ENCODE measurements at regions not wholly inside any gene's neighbourhood (a gene's known extent, or its start where the extent isn't known, plus 50 kb on each side); places are given as distances from the start of the nearest gene placed in this dataset.

DNA sequence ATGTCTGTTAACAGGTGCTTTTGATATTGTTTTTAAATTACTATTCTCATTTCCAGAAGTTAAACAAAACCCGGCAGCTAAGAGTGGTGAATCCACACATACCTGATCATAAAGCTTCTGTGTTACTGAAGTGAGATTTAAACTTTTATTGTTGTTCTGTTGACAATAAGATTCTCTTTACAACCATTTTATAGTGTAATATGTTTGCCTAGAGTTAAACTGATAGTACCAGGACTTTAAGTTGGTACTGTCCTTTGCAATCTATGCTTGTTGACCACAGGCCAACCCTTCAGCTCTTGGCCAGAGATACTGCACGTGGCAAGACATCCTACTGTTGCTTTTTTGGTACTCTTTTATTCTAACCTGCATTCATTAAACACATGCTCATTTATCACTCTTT lies 806.2 kb downstream of the MTRR start:
- DNase-seq = no peak

DNA sequence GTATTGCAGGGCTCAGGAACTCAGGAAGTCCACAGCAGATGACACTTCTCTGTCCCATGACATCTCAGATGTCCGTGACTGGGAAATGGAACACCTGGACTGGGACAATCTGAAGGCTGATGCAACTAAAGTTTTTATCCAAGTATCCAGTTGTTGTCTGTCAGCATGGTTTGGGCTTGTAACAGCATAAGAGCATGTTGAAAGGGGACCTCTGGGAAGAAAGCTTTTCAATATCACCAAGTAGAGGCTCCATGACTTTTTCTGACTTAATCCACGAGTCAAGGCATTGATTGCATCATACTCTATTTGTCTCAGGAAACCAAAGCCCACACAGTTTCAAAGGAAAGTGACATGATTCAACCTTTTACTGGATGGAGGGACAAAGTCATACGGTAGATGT lies 807.7 kb downstream of the MTRR start:
- DNase-seq = no peak

- no peak for DNase-seq
Measured at GRCh38 chr5:8682381-8682780, 813.4 kb downstream of the MTRR start.

GRCh38 chr5:8683496-8683895 lies 814.5 kb downstream of the MTRR start:
- DNase-seq = no peak

- DNase-seq = no peak
Measured at GRCh38 chr5:8685704-8686103, 816.8 kb downstream of the MTRR start.

DNA sequence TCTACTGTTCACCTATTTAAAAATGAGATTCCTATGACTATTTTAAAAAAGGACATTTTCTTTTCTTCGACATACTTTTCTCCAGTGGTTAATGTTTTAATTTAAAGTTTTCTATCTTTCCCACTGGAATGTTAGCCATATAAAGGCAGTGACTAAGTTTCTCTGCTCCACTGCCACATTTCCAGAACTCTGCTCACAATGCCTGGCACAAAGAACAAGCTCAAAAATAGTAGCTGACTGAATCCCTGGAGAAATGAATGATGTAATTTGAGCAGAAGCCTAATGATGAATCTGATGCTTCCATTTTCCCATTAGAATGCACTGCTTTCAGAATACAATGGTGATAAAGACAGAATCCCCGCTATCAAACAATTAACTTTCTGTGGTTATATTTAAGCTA lies 817.8 kb downstream of the MTRR start:
- no peak for DNase-seq

GRCh38 chr5:8689773-8690172 lies 820.8 kb downstream of the MTRR start:
- no peak for DNase-seq

DNA sequence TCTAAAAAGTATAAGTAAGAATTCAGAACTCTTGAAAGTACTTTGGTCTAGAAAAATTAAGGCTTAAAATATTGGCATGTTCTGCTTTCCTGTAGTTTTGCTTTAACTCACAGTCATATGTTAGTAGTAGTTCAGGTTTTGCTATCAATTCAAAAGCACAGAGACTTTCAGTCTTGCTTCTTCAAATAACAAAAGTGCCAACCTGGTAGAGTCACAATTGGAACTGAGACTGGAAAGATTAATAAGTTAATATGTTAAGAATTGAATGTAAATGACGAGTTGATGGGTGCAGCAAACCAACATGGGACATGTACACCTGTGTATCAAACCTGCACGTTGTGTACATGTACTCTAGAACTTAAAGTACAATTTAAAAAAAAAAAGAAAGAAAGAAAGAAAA lies 822.3 kb downstream of the MTRR start:
- no peak for DNase-seq

DNA sequence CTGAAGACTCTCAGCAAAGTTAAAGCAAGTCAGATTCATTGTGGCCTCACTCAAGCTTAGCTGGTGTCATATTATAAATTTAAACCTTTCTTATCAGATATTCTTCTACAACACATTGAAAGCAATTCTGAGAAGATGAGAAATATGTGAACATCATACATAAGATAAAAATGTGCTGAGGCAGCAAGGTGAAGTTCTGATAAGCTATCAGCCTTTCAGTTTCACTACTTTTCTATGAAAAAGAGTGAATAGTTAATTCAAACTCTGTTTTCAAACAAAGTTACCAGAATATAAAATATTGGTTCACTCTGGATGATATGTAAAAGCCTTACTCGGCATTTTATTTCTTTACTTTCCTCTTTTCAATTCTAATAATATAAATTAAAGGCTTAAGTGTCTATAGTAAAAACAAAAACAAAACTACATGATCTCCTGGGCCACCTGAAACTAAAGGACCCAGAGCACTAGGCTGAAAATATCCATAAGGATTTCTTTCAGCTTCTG lies 824.4 kb downstream of the MTRR start:
- no peak for DNase-seq

DNA sequence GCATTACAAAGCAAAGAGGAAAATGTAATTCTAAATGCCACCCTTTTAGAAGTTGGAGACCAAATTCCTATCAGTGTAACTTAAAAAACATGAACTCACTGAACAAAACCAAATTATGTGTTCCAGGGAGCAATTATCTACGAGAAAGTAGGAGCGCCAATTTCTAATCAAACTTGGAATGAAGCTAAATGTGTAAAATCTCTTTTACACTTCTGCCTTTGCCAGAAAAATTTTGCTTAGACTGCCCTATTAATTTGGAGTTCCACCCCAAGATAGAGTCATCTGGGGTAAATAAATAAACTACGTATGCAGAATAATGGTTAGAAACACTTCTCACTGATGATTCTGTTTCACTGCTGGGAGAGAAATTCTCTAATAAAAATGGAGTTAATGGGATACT lies 825.6 kb downstream of the MTRR start:
- DNase-seq = no peak

GRCh38 chr5:8695902-8696845 lies 827.2 kb downstream of the MTRR start:
- no peak for DNase-seq

GRCh38 chr5:8700222-8700621 lies 831.3 kb downstream of the MTRR start:
- DNase-seq = no peak

- DNase-seq = no peak
Measured at GRCh38 chr5:8700671-8701070, 831.7 kb downstream of the MTRR start.

GRCh38 chr5:8701251-8701650 lies 832.3 kb downstream of the MTRR start:
- no peak for DNase-seq

DNA sequence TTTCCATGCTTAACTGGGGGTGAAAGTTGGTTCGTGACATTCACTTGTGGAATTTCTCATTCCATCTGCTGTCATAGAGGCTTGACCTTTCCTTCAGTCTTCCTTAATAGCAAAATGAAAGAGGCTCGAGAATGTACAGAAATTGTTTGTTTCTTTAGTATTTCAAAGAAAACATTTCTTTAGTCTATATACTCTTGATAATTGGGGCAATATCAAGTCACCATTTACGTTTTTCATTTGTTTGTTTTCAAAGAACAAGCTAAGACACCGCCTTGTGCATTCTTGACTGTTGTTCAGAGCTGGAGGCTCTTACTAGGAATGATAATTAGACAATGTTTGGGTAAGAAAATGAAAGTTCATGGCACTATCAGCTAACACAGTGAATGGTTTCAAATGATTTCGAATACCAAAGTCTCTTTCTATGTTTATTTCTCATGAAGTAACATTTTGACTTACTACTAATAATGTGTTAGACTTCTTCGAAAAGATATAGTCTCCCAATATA lies 835.4 kb downstream of the SEMA5A start:
- no peak for DNase-seq

- no peak for DNase-seq
Measured at GRCh38 chr5:8714198-8714597, 831.7 kb downstream of the SEMA5A start.

DNA sequence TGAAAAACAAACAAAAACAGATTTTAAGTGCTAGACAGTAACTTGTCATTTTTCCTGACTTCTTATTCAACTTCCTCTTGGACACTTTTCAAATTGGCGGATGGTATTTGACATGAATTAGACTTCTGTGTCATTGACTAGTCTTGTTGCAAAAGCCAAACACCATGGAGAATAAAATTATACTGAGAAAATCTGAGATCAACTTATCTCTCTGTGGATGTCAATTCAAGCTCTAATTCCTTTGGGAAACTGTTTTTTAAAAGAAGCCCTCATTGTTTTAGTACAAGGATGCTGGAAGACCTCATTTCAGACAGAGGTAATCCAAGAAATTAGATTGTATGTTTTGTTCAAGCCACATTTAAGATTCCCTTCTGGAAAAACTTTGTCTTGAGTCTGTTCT lies 831.0 kb downstream of the SEMA5A start:
- DNase-seq = no peak

DNA sequence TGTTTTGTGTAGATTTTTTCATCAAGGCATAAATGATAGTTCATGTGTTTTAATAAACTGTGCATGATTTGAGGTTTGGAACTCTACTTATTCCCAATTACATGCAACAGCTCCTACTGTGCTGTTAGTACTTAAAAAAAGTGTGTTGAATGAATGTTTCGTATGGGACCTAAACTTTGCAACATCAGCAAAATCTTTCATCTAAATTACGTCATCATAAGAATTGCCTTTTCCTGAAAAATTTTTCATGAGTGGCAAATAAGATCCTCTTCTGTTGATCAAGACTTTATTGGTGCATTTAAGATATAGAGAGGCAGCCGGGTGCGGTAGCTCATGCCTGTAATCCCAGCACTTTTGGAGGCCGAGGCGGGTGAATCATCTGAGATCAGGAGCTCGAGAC lies 826.1 kb downstream of the SEMA5A start:
- no peak for DNase-seq

DNA sequence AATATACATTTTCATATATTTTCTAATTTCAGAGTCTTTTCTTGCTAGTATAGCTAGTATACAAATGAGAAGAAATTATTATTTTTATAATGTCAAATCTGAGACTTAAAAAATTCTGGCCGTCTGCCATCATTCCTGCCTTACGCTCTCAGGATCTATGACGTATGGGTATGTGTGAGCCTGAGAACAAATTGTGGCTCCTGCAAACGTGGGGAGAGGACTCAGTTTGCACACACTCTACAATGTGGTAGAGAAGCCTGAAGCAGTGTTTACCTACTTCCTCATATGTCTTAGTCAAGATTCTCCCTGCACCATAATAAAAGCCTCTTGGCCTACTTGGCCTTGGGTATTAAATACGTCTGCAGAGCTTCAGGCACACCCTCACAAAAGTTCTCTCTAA lies 825.4 kb downstream of the SEMA5A start:
- no peak for DNase-seq

DNA sequence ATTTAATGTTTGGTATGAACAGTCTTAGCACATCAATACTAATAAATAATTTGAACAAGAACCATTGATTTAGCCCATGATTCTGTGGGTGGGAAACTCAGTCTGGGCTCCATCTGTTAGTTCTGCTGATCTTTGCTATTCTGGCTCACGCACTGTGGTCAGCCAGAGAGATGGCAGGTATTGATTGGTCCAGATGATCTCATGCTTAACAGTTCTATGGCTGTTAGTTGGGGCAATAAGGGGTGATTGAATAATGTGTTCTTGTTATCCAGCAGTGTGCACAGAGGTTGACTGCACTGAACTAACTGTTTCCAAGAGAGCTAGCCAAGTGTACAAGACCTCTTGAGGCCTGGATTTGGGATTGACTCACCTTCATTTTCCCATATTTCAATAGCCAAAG lies 824.3 kb downstream of the SEMA5A start:
- no peak for DNase-seq

- no peak for DNase-seq
Measured at GRCh38 chr5:8726383-8727036, 819.4 kb downstream of the SEMA5A start.

- no peak for DNase-seq
Measured at GRCh38 chr5:8727396-8727795, 818.5 kb downstream of the SEMA5A start.

DNA sequence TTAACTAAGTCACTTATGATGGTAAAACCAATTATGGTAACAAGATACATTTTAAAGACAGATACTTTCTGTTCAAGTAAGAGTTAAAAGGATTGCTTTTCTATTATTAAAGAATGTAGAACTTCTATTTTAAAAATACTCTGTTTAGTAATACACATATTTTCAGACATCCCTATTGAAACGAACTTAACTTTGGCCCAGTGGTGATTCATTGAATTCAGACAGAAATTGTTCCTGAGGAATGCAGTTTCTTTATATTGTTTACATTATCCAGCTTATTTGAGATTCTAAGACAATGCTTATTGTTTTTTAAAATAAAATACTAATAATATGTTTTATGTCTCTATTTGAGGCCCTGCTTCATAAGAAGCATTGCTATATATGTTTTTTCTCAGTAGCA lies 816.4 kb downstream of the SEMA5A start:
- DNase-seq = no peak

GRCh38 chr5:8730194-8730593 lies 815.7 kb downstream of the SEMA5A start:
- DNase-seq = no peak
